Coronary artery (tissue), 2 donors: ENCODE measurements at regions not wholly inside any gene's neighbourhood (a gene's known extent, or its start where the extent isn't known, plus 50 kb on each side); places are given as distances from the start of the nearest gene placed in this dataset.
A peak's percentile ranks its signal among the peaks of the same experiment; 100 is the strongest.

Experiments used
- DNase-seq: peaks from one replicate; pipeline ENCODE4 v3.0.0-alpha.2; 2017; ENCODE audit warnings: low spot score
- H3K27ac ChIP-seq, 2 donors: fragments of 200-600 bp; sonication (generic); one replicate each; pipeline ENCODE4 v1.5.1; 2016 to 2019
- H3K4me3 ChIP-seq: fragments of 200-600 bp; sonication (generic); 2 replicates; pipeline ENCODE4 v1.5.1; 2016; ENCODE audit warnings: mild to moderate bottlenecking, moderate library complexity
- CTCF ChIP-seq: fragments of 200-600 bp; sonication (generic); IDR thresholded peaks from one replicate; pipeline ENCODE4 v1.5.1; 2019; ENCODE audit warnings: antibody characterized with exemption

DNA sequence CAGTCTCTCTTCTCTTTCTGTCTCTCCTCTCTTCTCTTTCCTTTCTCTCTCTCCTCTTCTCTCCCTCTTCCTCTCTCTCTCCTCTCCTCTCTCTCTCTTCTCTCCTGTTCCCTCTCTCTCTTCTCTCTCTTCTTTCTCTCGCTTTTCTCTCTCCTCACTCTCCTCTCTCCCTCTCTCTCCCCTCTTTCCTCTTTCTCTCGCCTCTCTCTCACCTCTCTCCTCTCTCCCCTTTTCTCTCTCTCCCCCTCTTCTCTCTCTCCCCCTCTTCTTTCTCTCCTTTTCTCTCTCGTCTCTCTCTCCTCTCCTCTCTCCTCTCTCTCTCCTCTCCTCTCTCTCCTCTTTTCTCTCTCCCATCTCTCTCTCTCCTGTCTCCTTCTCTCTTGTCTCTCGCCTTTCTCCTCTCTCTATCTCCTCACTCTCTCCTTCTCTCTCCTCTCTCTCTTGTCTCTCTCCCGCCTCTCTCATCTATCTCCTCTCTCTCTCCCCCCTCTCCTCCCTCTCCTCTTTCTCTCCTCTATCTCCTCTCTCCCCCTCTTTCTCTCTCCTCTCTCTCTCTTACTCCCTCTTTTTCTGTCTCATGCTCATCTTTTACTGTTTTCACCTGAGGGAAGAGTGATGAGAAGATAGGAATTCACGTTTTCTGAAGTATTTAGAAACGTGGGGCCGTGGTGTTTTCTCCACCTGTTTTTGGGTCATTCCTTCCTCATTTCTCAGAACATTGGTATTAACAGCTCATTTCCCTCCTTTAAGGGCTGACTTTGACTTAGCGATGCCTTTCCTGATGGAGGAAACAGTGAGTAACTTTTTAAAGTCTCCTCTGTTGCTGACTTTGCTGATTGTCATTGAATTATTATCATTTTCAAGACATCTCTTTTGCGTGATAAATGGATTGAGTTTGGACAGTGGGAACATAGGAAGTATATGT, 80.6 kb upstream of the CD99 start:
- DNase-seq: no peak
- no peak overlapping the region for H3K27ac ChIP-seq
- peak; percentile 51 for TF ChIP-seq CTCF
- peak overlapping the region; percentile 79 for H3K4me3 ChIP-seq

DNA sequence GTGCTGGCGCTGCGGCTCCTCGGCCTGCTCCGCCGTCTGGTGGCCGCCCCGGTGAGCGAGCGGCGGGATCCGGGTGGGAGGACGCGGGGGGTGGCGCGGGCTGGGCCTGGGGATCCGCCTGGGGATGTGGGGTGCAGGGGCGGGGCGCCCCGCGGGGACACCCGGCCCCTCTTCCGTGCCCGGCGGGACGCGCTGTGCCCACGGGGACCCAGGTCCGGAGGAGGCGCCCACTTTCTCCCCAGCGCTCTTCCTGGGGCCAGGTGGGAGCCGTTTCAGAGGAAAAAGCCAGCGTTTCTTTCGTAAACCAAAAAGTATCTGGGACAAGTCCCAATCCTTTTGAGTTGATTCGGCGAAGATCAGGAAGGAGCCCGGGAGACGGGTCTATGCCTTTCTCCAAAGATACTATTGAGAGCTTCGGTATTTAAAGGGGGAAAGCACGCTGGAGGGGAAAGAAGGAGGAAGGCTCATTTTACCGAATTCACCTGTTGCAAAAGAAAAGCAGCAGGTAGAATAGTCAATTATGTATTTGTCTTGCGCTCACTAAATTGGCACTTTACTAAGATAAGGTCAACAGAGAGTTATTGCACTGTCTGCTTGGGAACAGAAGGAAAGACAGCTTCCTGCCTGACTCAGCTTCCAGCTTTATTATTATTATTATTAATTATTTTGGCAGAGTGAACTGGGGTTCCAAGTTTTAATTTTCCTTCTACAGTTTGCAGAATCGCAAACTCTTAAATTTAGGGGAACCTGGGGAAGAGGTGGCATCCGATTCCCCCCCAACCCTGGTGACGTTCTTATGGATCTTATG, 81.5 kb upstream of the CD99 start:
- DNase-seq: no peak
- Histone ChIP-seq H3K27ac (peak overlapping the region; percentile 21 to 78), H3K4me3 (peak overlapping the region; percentile 79)
- no peak for TF ChIP-seq CTCF

- Histone ChIP-seq H3K27ac (peak overlapping the region; percentile 67 to 78), H3K4me3 (peak overlapping the region; percentile 79)
- peak; percentile 91 for DNase-seq
- no peak for TF ChIP-seq CTCF
These were observed 82.3 kb upstream of the CD99 start for GRCh38 chrX:2608638-2609430.

DNA sequence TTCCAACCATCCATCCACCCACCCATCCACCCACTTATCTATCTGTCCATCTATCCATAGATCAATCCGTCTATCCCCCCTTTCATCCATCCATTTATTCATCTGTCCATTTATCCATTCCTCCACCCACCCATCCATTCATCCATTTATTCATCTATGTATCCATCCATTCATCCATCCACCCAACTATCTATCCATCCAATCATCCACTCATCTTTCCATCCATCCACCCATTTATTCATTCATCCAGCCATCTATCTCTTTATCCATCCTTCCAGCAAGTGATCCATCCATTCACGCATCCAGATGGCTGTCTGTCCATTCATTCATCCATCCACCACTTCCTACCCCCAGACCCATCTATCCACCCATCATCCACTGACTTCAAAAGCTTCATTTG, 84.0 kb upstream of the CD99 start:
- Histone ChIP-seq H3K4me3 (no peak overlapping the region), H3K27ac (no peak overlapping the region)
- no peak for DNase-seq
- TF ChIP-seq CTCF: no peak

DNA sequence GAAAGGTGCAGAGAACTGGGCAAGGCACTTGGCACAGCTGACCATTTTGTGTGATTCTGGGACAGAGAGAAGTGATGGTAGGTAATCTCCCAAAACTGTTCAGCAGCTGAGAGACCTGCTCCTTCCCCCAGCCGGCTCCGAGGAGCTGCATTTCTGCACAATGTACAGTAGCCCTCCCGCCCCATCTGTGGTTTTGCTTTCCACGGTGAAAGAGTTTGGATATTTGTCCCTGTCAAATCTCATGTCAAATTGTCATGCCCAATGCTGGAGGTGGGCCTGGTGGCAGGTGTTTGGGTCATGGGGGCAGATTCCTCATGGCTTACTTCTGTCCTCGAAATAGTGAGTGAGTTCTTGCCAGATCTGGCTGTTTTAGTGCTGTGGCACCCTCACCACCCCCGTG, 90.5 kb upstream of the CD99 start:
- H3K4me3 ChIP-seq: no peak overlapping the region
- DNase-seq: peak; percentile 50
- H3K27ac ChIP-seq: no peak overlapping the region
- TF ChIP-seq CTCF: no peak

- no peak for DNase-seq
- Histone ChIP-seq H3K4me3 (no peak overlapping the region), H3K27ac (no peak overlapping the region)
- no peak for TF ChIP-seq CTCF
These were observed 94.4 kb upstream of the CD99 start for GRCh38 chrX:2596555-2597255.
